ENCODE measurements at regions not wholly inside any gene's neighbourhood (a gene's known extent, or its start where the extent isn't known, plus 50 kb on each side); places are given as distances from the start of the nearest gene placed in this dataset.

GRCh38 chr11:21807350-21807749 lies 385.5 kb upstream of the ANO5 start:
- TF ChIP-seq CTCF (IDR thresholded peaks at IDR 0.05), result no peak
- TF ChIP-seq TEAD4 (IDR thresholded peaks at IDR 0.05; ENCODE audit: borderline replicate concordance, insufficient read depth), result no peak
- no peak for TF ChIP-seq MXI1 (IDR thresholded peaks at IDR 0.05; ENCODE audit: low read depth, low read length)
- no peak for TF ChIP-seq EP300 (IDR thresholded peaks at IDR 0.05; ENCODE audit: borderline replicate concordance in 1 of 2, low read depth in 1 of 2, low read length in 1 of 2)
- TF ChIP-seq YY1 (IDR thresholded peaks at IDR 0.05; ENCODE audit: low read depth), result no peak
- TF ChIP-seq TAF1 (IDR thresholded peaks at IDR 0.05; ENCODE audit: borderline replicate concordance, low read depth, low read length), result no peak
- no peak for TF ChIP-seq RCOR1 (IDR thresholded peaks at IDR 0.05; ENCODE audit: low read length)
- no peak for TF ChIP-seq FOXM1 (IDR thresholded peaks at IDR 0.05; ENCODE audit: low read depth)
- TF ChIP-seq MAX (IDR thresholded peaks at IDR 0.05; ENCODE audit: low read depth), result no peak
